ENCODE measurements at regions not wholly inside any gene's neighbourhood (a gene's known extent, or its start where the extent isn't known, plus 50 kb on each side); places are given as distances from the start of the nearest gene placed in this dataset.
"Not testable (repeated sequence)": the region's sequence is repeated elsewhere in the genome, so short reads cannot be mapped to it uniquely, and the experiment has no call there.

DNA sequence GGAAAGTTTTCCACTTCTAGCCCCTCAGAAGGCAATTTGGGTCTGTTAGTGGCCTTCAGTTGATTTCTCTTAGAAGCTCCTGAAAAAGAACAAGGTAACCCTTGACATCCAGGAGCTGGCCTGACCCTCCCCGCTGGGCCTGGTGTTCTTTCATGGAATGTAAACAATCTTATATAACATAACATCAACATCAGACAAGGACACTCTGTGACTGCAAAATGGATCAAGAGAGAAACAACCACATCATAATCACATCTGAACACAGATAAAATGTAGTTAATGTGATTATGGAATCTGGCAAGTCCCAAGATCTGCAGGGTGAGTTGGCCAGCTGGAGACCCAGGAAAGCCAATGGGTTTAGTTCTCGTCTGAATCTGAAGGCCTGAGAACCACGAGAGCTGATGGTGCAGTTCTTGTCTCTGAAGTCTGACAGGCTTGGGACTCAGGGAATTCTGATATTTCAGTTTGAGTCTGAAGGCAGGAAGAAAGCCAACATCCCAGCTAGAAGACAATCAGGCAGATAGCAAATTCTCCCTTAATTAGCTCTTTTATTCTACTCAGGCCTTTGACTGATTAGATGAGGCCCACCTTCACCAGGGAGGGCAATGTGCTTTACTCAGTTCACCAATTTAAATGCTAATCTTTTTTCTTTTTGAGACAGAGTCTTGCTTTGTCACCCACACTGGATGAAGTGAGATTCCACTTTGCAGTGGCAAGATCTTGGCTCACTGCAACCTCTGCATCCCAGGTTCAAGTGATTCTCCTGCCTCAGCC, 91.4 kb upstream of the NAMPT start:
- DNase-seq (ENCODE audit: low read depth, low spot score): peak; percentile 35

DNA sequence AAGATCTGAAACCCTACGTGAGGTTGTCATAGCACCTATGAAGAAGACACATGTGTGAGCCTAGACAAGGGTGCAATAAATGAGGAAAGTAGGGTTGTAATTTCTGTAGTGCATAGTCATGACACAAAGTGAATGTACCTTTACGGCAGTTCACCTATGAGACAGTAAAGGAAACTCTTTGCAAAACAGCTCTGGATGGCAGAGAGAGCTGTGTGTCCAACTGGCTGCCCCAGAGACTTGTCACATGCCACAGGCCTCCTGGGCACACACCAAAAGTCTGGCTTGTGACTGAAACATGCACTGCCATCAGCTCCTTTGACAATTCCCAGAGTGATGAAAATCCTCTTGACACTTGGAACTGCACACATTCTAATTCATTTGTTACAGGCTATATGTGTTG, 90.7 kb upstream of the NAMPT start:
- DNase-seq (ENCODE audit: low read depth, low spot score): no peak

DNA sequence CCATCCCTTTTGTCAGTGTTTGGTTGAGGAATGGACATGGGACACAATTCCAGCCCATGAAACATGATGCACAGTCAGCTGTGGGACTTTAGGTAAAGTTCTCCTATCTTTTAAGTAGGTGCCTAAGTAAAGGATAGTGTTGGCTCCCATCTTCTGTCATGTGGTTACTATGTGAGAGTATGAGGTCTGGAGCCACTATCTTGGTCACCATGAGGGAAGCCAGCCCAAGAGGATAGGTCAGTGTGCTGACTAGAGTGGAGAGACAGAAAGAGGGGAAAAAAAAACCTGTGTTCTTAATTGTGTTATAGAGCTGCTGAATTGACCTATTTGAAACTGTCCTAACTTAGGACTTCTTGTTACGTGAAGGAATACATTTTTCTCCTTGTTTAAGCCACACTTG, 89.7 kb upstream of the NAMPT start:
- no peak for DNase-seq (ENCODE audit: low read depth, low spot score)

DNA sequence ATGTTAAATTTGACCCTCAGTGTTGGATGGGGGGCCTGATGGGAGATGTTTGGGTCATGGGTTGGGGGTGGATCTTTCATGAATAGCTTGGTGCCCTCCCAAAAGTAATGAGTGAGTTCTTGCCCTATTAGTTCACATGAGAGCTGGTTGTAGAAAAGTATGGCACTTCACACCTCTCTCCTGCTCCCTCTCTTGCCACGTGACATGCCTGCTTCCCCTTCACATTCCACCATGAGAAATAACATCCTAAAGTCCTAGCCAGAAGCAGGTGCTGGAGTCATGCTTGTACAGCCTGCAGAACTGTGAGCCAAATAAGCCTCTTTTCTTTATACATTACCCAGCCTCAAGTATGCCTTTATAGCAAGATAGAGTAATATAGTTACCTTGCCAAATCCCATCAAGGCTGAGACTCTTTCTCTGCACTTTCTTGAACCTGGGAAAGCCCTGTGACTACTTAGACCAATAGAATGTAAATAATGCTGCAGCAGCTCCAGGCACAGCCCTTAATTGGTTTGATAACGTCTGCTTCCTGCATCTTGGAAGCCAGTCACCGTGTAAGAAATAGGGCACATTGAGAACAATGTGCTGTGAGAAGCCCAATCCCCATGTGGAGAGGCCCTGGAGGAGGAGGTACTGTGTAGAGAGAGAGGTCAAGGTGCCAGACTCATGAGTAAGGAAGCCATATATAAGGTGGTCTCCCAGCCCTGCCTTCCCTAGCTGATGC, 88.0 kb upstream of the NAMPT start:
- no peak for DNase-seq (ENCODE audit: low read depth, low spot score)

DNA sequence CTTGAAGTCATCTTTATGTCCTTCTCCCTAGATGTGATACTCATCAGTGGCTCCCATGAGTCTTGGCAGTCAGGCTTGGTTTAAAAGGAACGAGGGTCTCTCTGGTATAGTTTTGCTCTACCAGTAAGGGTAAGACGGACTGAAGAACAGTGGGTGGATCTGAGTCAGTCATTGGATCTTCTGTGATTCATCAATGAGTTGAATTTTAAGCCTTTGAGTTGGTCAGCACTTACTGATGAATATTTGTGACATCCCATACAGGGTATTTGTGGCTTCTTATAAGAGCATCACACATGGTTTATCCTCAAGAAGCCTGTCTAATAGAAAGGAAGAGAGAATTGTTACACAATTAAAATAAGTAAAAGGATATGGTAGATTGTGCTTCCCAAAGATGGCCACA, 87.3 kb upstream of the NAMPT start:
- no peak for DNase-seq (ENCODE audit: low read depth, low spot score)

DNA sequence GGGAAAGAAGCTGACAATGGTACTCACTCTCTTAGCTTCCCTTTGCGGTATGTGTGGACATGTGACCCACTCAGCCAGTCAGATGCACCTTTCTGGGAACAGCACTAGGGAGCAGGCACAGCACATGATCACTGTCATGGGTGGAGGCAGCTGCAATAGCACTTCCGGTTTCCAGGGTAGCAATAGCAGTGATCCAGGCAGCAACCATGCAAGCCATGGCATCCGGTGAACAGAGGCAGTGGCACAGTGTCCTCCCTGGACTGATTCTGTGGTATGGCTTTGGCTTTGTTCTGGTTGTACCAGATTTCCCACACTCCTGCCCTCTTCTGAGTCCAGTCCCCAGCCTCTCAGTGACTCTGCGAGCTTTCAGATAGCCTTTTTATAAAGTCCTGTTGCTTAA, 86.8 kb upstream of the NAMPT start:
- no peak for DNase-seq (ENCODE audit: low read depth, low spot score)

DNA sequence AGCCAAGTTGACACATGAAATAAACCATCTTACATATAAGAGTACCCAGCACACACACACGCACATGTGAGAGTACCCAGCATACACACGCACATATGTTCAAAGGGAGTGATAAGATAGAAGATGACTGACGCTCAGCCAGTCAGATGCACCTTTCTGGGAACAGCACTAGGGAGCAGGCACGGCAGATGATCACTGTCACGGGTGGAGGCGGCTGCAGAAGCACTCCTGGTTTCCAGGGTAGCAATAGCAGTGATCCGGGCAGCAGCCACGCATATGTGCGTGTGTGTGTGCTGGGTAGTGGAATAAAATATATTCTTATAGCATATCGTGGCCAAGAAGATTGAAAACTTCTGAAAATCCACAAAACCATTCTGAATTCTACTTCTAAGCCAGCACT, 85.8 kb upstream of the NAMPT start:
- no peak for DNase-seq (ENCODE audit: low read depth, low spot score)

DNA sequence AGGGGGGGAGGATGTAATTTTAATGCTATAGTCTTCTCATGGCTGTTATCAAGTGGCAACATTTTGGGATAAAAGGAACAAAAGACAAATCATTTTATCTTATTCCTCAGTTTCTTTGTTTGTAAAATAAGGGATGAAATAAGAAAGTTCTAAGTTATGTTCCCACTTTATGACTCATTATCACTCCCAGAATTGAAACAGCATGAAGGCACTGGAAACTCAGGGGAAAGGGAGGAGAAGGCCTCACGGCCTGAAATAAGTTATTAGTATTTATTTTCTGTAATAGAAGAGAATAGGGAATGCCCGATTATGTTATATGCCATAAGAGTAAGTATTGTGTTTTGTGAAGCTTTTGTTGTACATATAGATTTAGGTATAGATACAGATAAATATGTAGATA, 85.0 kb upstream of the NAMPT start:
- DNase-seq (ENCODE audit: low read depth, low spot score): no peak

DNA sequence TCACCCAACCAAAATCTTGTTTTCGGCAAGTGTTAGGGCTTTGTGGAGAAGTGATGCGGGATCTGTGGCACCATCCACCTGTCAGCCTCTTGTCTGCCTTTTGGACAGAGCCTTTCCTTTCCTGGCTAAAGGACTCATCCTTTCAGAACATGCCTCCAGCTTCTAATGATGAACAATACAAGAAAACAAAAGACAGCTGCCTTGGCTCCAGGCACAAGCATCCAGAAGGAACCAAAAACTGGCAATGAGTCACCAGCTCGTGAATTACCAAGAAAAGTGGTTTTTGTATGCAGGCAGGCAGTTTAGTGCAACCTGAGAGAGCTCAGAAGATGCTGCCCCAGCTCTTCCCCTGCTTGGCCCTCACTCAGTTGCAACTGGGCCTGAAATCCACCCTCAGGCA, 84.6 kb upstream of the NAMPT start:
- no peak for DNase-seq (ENCODE audit: low read depth, low spot score)

DNA sequence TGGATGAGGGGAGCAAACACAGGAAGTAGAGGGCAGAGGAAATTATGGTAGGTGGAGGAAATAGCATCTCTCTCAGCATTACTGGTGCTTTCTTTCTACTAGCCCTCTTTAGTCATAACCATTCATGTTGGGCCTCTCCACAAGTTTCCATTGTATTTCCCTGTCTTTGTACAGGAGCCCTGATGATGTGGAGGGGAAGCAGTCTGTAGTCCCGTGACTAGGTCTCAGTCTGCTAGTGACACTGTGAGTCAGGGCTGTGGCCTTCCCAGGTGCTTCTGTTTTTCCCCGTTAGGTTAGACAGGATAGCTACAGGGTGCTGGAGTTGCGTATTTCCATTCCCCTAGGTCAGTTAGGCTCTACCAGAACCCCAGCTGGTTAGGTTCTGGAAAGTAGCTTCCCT, 82.9 kb upstream of the NAMPT start:
- DNase-seq (ENCODE audit: low read depth, low spot score): no peak

DNA sequence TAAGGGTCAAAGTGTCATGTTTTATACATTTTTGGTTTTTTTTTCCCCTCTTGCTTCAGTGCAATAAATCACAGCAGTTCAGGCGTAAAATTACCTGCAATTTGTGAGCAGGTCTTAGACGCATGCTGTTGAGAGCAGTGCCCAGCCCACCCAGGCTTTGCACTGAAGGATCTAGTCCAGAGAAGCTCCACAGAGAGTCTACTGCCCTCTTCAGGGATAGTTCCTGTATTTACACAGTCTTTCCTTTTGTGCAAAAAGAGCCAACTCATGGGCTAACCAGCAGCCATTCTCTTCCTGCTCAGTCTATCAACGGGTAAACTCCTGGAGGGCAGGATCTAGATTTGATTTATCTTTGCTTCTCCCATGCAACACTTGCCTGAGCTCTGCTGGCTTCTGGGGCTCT, 82.2 kb upstream of the NAMPT start:
- no peak for DNase-seq (ENCODE audit: low read depth, low spot score)

DNA sequence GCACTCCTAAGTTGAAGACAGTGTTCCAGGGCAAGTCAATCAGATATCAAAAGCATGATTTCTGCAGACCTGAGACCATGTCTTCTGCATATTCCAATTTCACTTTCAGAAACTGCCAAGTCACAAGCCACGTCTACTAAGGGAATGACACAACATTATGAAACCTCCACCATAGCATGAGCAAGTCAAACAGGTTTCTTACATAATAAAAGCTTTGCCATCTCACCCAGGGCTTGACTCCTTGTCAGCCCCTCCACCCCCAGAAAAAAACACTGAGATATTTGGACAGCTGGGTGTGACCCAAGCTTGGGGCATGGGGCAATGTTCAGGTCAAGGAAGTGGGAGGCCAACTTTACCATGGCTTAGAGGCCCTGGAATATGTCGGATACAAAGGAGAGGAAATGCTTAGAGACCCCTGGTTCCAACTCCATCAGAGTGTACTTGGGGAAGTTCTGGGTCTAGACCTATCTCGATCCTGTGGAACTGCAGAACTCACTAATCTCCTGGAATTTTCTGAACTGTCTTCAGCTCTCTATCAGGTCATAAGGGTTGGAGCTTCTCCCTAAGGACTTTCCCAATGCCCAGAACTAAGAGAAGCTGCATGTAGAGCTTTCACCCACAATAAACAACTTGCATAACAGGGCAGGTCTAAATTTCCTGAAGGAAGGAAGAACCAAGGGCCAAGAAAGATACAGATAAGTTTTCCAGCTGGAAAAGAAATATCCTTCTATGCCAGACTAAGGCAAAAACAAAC, 80.6 kb upstream of the NAMPT start:
- DNase-seq (ENCODE audit: low read depth, low spot score): no peak

DNA sequence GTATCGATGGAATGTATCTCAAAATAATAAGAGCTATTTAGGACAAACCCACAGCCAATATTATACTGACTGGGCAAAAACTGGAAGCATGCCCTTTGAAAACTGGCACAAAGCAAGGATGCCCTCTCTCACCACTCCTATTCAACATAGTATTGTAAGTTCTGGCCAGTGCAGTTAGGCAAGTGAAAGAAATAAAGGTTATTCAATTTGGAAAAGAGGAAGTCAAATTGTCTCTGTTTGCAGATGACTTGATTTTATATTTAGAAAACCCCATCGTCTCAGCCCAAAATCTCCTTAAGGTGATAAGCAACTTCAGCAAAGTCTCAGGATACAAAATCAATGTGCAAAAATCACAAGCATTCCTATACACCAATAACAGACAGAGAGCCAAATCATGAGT, 77.7 kb upstream of the NAMPT start:
- DNase-seq (ENCODE audit: low read depth, low spot score): not testable (repeated sequence)

DNA sequence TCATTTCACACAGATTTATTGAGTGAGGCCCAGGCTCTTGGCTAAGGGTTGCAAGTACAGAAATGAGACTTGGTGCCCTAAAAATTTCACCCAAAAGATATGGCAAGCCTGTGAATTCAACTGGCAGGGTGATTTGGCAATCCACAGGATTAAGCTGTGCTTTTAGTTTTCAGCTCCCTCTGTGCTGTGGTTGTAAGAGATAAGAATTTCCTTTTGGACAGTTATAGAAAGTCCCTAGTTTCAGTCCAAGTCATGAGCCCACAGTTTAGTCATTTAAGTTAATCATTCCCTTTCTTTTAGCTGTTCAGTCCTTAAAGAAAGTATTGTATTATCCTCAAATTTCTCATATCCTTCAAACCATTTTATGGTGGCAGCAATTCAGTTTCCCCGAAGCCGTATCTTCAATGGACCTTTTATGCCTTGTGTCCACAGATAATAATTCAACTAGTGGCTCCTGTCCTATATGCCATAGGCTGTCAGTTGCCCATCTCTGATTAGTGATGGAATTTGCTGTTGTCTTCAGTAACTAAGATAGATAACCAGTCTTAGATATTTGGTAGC, 73.4 kb upstream of the NAMPT start:
- no peak for DNase-seq (ENCODE audit: low read depth, low spot score)

DNA sequence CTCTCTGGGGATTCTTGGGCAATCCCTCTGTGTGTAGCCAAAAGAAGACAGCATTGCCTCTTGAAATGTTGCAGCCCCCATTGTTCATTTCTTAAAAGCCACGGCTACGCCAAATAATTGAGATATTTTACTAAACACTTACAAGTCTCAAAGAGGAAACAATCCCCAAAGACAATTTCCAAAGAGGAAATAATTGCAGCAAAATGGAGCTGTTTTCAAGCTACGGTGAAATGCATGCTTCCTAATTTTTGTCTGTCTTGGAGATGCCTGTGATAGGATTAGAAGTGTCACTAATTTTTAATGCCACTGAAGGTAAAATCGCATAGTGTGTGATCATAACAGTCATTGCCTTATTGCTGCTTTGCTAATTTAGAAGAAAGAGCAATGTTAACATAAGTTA, 72.9 kb upstream of the NAMPT start:
- no peak for DNase-seq (ENCODE audit: low read depth, low spot score)

DNA sequence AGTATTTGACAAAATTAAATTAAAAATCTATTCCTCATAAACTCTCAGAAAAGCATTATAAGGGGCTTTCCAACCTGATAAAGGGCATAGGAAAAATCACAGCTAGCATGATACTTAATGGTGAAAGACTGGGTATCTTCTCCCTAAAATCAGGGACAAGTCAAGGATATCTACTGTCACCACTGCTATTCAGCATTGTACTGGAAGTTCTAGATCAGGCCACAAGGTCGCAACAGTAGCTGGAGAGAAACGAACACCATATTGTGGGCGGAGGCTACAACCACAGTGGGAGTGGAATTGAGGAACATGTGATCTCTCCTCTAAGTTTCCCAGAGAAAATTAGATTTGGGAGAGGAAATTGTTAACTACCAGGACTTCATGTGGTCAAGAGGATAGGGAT, 70.0 kb upstream of the NAMPT start:
- DNase-seq (ENCODE audit: low read depth, low spot score): no peak

DNA sequence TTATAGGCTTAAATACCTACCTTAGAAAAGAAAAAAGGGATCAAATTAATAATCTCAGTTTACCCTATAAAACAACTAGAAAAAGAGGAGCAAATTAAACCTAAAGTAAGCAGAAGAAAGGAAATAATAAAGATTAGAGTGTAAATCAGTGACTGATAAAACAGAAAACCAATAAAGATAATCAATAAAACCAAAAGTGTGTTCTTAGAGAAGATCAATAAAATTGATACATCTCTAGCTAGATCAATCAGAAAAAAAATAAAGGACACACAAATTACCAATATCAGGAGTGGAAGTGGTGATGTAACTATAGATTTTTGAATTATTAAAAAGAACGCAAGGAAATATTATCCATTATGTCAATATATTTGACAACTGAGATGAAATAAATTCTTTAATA, 69.2 kb upstream of the NAMPT start:
- DNase-seq (ENCODE audit: low read depth, low spot score): no peak

DNA sequence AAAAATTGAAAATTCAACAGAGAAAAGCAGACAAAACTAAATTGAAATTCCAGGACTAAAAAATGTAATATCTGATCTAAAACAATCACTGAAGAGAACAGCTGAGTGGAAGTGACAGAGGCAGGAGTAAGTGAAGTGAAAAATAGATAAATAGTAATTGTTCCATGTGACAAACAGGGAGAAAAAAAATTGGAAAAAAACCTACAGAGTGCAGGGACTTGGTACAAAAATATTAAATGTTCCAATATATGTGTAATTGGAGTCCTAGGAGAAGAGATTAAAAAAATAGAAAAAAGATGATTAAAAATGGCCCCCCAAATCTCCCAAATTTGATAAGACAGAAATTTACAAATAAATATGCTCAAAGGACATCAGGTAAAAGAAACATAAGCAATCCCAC, 63.4 kb upstream of the NAMPT start:
- no peak for DNase-seq (ENCODE audit: low read depth, low spot score)

DNA sequence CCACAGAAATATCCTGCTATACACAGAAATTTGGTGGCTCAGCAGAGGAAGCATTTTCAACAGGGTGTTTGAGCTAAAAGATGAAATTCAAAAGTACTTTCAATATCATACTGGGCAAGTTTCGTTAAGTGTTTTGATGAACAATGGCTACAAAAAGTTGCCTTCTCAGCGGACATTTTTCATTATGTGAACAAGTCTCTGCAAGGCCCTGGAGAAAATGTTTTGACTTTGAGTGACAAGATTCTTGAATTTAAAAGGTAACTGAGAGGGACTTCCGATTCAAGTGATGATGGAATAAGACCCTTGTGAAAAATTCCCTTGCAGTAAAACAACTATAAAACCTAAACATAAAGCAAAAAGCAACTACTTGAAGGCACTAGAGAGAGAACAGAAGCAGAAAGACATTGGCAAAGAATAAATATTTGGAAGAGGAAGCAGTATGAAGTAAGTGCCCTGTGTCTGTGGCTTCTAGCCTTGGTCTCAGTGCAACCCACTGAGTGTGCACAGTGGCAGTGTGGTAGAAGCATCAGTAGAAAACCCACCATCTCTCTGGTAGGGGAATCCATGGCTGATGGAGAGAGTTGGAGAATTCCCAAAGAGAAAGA, 62.5 kb upstream of the NAMPT start:
- DNase-seq (ENCODE audit: low read depth, low spot score): no peak

DNA sequence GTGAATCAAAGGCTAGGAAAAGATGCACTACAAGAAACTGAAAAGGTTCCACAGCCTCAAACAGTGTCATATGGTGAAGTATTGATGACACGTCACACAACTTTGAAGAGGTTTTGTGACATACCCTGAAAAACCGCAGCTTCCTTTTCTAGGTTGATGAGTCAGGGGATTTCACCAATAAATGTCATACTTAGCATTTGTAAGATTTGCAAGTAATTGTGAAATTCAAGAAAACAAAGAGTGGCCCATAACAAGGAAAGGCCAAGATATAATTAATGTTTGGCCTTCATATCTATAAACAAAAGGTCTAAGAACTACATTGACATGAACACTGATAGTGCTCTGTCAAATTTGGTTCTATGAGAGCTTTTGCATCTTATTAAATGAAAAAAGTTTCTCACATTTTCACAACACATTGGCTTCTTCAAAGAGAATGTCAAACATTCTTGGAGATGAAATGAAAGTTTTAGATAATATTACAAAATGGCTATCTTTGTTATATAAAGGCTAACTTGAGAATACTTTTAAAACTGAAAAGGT, 62.0 kb upstream of the NAMPT start:
- DNase-seq (ENCODE audit: low read depth, low spot score): peak; percentile 15

DNA sequence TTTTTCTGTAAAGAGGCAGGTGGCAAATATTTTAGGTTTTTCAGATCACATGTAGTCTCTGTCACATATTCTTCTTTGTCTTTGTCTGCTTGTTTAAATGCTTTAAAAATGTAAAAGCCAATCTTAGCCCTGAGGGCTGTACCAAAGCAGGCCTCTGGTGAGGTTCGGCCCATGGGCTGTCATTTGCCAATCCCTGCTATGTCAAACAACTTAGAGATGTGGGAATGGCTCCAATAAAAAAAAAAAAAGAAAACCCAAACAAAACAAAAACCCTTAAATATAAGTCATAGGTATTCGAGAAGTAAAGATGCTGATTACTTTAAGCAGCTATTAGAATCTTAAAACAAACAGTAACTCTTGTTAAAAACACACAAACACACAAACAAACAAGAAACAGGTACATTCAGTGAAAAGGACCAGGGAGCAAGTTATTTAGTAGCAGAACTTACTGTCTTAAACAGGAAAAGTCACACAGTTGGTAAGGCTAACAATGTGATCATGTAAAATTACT, 61.4 kb upstream of the NAMPT start:
- no peak for DNase-seq (ENCODE audit: low read depth, low spot score)

Measured in smooth muscle cell of the brain vasculature (primary cell).